AG04449 (cell line): ENCODE measurements at regions not wholly inside any gene's neighbourhood (a gene's known extent, or its start where the extent isn't known, plus 50 kb on each side); places are given as distances from the start of the nearest gene placed in this dataset.
"Not testable (repeated sequence)": the region's sequence is repeated elsewhere in the genome, so short reads cannot be mapped to it uniquely, and the experiment has no call there.

Experiments
- CTCF ChIA-PET: fragments of 350-600 bp; formaldehyde crosslinking; extraction: SDS; loops from one replicate; lab custom pipeline; 2021; ENCODE audit warnings: antibody characterized with exemption; lab: Yijun Ruan, JAX
- POLR2A ChIA-PET: fragments of 400-600, 350-600 bp; formaldehyde crosslinking; extraction: SDS; loops from one replicate; lab custom pipeline; 2020; ENCODE audit warnings: antibody characterized with exemption, inconsistent platforms; lab: Yijun Ruan, JAX
- DNase-seq: peaks from one replicate; pipeline ENCODE4 v3.0.0-alpha.2; 2010; ENCODE audit warnings: low read depth, low spot score
- H3K4me3 ChIP-seq: 2 replicates; pipeline ENCODE4 v1.5.1; 2011; ENCODE audit warnings: low read depth, mild to moderate bottlenecking, control low read depth, low read length
- TF ChIP-seq, protein P1 (sequence below): IDR thresholded peaks from one replicate; pipeline ENCODE4 v1.5.1; 2011; ENCODE audit warnings: mild to moderate bottlenecking, moderate library complexity, low read length, control low read depth, inconsistent platforms; ENCODE audit not compliant: insufficient read depth; ENCODE audit errors: missing control alignments

GRCh38 chr2:200189964-200190363 is 116.5 kb upstream of the SPATS2L start:
- CTCF ChIA-PET: no interaction called here
- POLR2A ChIA-PET: no interaction called here
- no peak for DNase-seq
- TF ChIP-seq, protein P1, sequence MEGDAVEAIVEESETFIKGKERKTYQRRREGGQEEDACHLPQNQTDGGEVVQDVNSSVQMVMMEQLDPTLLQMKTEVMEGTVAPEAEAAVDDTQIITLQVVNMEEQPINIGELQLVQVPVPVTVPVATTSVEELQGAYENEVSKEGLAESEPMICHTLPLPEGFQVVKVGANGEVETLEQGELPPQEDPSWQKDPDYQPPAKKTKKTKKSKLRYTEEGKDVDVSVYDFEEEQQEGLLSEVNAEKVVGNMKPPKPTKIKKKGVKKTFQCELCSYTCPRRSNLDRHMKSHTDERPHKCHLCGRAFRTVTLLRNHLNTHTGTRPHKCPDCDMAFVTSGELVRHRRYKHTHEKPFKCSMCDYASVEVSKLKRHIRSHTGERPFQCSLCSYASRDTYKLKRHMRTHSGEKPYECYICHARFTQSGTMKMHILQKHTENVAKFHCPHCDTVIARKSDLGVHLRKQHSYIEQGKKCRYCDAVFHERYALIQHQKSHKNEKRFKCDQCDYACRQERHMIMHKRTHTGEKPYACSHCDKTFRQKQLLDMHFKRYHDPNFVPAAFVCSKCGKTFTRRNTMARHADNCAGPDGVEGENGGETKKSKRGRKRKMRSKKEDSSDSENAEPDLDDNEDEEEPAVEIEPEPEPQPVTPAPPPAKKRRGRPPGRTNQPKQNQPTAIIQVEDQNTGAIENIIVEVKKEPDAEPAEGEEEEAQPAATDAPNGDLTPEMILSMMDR: no peak
- no peak overlapping the region for H3K4me3 ChIP-seq

DNA sequence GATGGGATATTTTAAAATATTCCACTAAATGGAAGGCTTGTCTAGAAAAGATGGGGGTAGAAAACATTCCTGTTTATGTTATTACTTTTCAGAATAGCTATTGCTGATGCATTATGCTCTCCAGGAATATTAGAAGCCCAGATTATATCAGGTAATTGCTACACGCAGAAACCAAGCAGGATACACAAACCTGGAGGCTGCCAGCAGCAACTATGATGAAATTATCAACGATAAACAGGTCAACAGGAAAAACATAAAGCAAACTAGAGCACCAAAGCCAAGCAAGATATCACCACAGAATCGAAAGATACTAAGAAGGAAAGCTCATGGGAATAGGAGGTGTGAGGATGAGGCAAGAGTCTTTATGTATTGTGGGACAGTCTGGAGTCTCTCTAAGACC is 113.2 kb upstream of the SPATS2L start:
- no peak overlapping the region for H3K4me3 ChIP-seq
- POLR2A ChIA-PET: no interaction called here
- CTCF ChIA-PET: interaction anchor here (1.0 kb wide), 1 partner anchor 53 kb away, joined by 3 read pairs; no protein-coding TSS in a partner anchor
- TF ChIP-seq, protein P1: no peak
- DNase-seq: no peak

GRCh38 chr2:200193791-200194190 is 112.7 kb upstream of the SPATS2L start:
- ChIA-PET CTCF (no interaction called here), POLR2A (no interaction called here)
- TF ChIP-seq, protein P1: no peak
- no peak for DNase-seq
- H3K4me3 ChIP-seq: no peak overlapping the region

GRCh38 chr2:200194746-200195145 is 111.7 kb upstream of the SPATS2L start:
- no peak for DNase-seq
- H3K4me3 ChIP-seq: no peak overlapping the region
- TF ChIP-seq, protein P1: no peak
- ChIA-PET CTCF (no interaction called here), POLR2A (no interaction called here)

GRCh38 chr2:200199005-200199404 is 107.5 kb upstream of the SPATS2L start:
- POLR2A ChIA-PET: no interaction called here
- TF ChIP-seq, protein P1: no peak
- no peak for DNase-seq
- CTCF ChIA-PET: interaction anchor here (0.7 to 1.3 kb wide), 4 partner anchors 16 to 211 kb away, joined by 3 read pairs; no protein-coding TSS in a partner anchor
- no peak overlapping the region for H3K4me3 ChIP-seq

DNA sequence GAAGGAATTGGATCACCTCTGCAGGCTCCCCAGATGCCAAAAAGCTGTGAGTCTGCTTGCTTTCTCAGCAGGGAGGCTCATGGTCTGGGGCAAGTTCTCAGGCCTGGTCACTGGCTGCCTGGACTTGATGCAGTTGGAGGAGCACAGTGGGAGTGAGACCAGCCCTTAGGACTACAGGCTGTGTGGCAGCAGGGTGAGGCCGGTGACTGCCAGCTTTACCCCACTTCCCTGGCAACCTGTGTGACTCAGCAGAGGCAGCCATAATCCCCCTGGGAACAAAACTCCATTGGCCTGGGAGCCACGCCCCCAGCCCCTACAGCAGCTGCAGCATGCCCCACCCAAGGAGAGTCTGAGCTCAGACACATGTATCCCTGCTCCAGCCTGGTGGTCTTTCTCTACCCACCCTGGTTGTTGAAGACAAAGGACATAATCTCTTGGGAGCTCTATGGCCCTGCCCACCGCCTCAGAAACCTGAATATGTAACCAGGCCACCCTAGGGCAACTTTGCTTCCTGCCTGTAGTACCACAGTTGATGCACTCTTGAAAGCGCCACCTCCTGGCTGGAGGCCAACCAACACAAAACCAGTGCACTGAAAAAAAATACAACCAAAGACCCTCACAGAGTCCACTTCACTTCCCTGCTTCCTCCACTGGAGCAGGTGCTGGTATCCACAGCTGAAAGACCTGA is 106.8 kb upstream of the SPATS2L start:
- ChIA-PET CTCF (interaction anchor here (1.0 kb wide), 1 partner anchor 212 kb away, joined by 3 read pairs; no protein-coding TSS in a partner anchor), POLR2A (no interaction called here)
- DNase-seq: no peak
- TF ChIP-seq, protein P1: no peak
- no peak overlapping the region for H3K4me3 ChIP-seq

DNA sequence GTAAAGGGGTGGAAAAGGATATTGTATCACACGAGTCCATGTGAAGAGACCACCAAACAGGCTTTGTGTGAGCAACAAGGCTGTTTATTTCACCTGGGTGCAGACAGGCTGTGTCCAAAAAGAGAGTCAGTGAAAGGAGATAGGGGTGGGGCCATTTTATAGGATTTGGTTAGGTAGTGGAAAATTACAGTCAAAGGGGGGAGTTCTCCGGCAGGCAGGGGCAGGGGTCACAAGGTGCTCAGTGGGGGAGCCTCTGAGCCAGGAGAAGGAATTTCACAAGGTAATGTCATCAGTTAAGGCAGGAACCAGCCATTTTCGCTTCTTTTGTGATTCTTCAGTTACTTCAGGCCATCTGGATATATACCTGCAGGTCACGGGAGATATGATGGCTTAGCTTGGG is 104.7 kb upstream of the SPATS2L start:
- CTCF ChIA-PET, POLR2A ChIA-PET, H3K4me3 ChIP-seq, DNase-seq: not testable (repeated sequence)
